ENCODE measurements at regions not wholly inside any gene's neighbourhood (a gene's known extent, or its start where the extent isn't known, plus 50 kb on each side); places are given as distances from the start of the nearest gene placed in this dataset.

GRCh38 chr6:150659046-150659763, 59.5 kb downstream of the PLEKHG1 start:
- TF ChIP-seq POLR2A (IDR thresholded peaks at IDR 0.05) (no peak), CTCF (IDR thresholded peaks at IDR 0.05) (no peak), POLR2AphosphoS5 (IDR thresholded peaks at IDR 0.05) (peak in 1 of 3 donors; percentile 5)

All from stomach (tissue), 4 donors.